Activated CD8-positive, alpha-beta T cell treated with anti-CD3 and anti-CD28 coated beads for 36 hours (primary cell): ENCODE measurements at regions not wholly inside any gene's neighbourhood (a gene's known extent, or its start where the extent isn't known, plus 50 kb on each side); places are given as distances from the start of the nearest gene placed in this dataset.
"Not testable (repeated sequence)": the region's sequence is repeated elsewhere in the genome, so short reads cannot be mapped to it uniquely, and the experiment has no call there.

Source experiments
- ATAC-seq: fragments of 200-7000 bp; cut with Tn5 transposase; one replicate; pipeline ENCODE4 v1.10.0; 2021; ENCODE audit warnings: mild to moderate bottlenecking, moderate library complexity
- CTCF ChIA-PET: fragments of 350-600 bp; sonication (Branson Sonifier 250); formaldehyde crosslinking; loops from one replicate; lab custom pipeline; 2021; ENCODE audit warnings: antibody characterized with exemption; lab: Charles Lee
- POLR2A ChIA-PET: fragments of 350-600 bp; sonication (Branson Sonifier 250); formaldehyde crosslinking; loops from one replicate; lab custom pipeline; 2021; ENCODE audit warnings: antibody characterized with exemption; lab: Charles Lee
- DNase-seq: peaks from one replicate; pipeline ENCODE4 v3.0.0-alpha.2; 2020
- H3K27ac Mint-ChIP-seq: one replicate; pipeline ENCODE4 v1.8.0; 2021; ENCODE audit warnings: mild to moderate bottlenecking, mixed read lengths
- H3K27me3 Mint-ChIP-seq: one replicate; pipeline ENCODE4 v1.8.0; 2021; ENCODE audit warnings: mixed read lengths
- H3K36me3 Mint-ChIP-seq: one replicate; pipeline ENCODE4 v1.8.0; 2021; ENCODE audit warnings: low read depth, mixed read lengths
- H3K4me1 Mint-ChIP-seq: one replicate; pipeline ENCODE4 v1.8.0; 2021; ENCODE audit warnings: low read depth, mixed read lengths
- H3K4me3 Mint-ChIP-seq: one replicate; pipeline ENCODE4 v1.8.0; 2021; ENCODE audit warnings: mild to moderate bottlenecking, moderate library complexity, mixed read lengths
- H3K9me3 Mint-ChIP-seq: one replicate; pipeline ENCODE4 v1.8.0; 2021; ENCODE audit warnings: mixed read lengths
- intact Hi-C: fragments of 100-400 bp; cut with micrococcal nuclease; formaldehyde crosslinking; loops from one replicate; pipeline ENCODE4 v1.10.0; 2022
- TF ChIP-seq, protein P1 (sequence below): fragments of 200-600 bp; IDR thresholded peaks from one replicate; pipeline ENCODE4 v1.8.0; 2022; ENCODE audit warnings: antibody characterized with exemption, mild to moderate bottlenecking

DNA sequence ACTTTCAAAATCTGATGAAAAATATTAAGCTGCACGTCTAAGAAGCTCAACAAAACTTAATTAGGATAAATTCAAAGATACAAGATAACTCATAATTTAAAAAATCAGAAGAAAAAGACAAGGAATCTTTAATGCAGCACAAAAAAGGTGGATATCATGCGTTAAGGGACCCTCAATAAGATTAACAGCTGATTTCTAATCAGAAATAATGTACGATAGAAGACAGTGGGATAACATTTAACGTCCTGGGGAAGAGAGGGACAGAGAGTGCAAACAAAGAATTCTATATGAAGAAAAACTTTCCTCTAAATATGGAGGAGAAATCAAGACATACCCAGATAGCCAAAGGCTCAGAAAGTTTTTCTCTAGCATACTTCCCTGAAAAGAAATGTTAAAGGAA lies 519.5 kb downstream of the PYDC2 start:
- POLR2A ChIA-PET, result no interaction called here
- Mint-ChIP-seq H3K36me3 (no peaks in the 10 kb centered on the region), H3K4me1 (no peaks in the 10 kb centered on the region), H3K9me3 (peaks cover 5% of the 10 kb centered on the region), H3K4me3 (no peak overlapping the region), H3K27ac (no peak overlapping the region), H3K27me3 (no peaks in the 10 kb centered on the region)
- DNase-seq, result no peak
- no peak for ATAC-seq
- TF ChIP-seq, protein P1, sequence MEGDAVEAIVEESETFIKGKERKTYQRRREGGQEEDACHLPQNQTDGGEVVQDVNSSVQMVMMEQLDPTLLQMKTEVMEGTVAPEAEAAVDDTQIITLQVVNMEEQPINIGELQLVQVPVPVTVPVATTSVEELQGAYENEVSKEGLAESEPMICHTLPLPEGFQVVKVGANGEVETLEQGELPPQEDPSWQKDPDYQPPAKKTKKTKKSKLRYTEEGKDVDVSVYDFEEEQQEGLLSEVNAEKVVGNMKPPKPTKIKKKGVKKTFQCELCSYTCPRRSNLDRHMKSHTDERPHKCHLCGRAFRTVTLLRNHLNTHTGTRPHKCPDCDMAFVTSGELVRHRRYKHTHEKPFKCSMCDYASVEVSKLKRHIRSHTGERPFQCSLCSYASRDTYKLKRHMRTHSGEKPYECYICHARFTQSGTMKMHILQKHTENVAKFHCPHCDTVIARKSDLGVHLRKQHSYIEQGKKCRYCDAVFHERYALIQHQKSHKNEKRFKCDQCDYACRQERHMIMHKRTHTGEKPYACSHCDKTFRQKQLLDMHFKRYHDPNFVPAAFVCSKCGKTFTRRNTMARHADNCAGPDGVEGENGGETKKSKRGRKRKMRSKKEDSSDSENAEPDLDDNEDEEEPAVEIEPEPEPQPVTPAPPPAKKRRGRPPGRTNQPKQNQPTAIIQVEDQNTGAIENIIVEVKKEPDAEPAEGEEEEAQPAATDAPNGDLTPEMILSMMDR, result no peak
- CTCF ChIA-PET, result no interaction called here
- intact Hi-C loops, result no loop called here

DNA sequence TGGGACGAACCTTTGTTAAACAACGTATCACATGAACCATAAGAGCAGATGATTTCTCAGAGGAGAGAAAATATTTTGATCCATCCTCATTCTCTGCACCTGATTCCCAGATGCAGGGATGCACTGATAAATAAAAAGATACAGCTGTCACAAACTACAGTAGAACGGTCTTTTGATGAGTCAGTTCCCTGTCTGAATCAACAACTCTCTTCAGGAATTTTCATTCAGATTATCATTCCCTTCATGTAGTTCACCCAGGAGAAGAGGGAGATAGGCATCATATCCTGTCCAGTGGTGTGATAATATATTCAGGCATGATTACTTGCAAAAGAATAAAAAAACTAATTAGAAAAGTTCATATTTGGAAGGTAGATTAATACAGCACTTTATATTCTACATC lies 521.5 kb downstream of the PYDC2 start:
- CTCF ChIA-PET, result no interaction called here
- intact Hi-C loops, result no loop called here
- no peak overlapping the region for H3K27ac Mint-ChIP-seq
- H3K4me3 Mint-ChIP-seq, result no peak overlapping the region
- POLR2A ChIA-PET, result no interaction called here
- H3K9me3 Mint-ChIP-seq, result peaks cover 7% of the 10 kb centered on the region
- H3K36me3 Mint-ChIP-seq, result no peaks in the 10 kb centered on the region
- DNase-seq, result no peak
- TF ChIP-seq, protein P1, result no peak
- H3K4me1 Mint-ChIP-seq, result no peaks in the 10 kb centered on the region
- no peaks in the 10 kb centered on the region for H3K27me3 Mint-ChIP-seq
- no peak for ATAC-seq

DNA sequence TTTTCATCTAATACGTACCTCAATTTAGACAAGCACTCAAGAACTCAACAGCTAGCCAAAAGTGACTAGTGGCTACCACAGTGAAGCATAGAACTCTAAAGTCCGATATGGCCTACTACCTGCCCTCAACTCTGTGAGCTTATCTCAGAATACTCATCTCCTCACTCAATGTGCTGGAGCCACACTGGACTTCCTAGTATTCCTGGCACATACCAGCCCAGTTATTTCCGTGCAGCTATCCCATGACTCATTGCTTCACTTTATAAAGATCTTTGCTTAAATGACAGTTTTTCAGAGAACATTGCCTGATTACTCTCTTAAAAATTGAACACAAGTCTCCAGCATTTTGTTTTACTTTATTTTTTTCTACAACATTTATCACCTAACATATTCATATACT lies 524.7 kb downstream of the PYDC2 start:
- intact Hi-C loops, result no loop called here
- no peaks in the 10 kb centered on the region for H3K4me1 Mint-ChIP-seq
- ChIA-PET POLR2A (no interaction called here), CTCF (no interaction called here)
- H3K9me3 Mint-ChIP-seq, result peaks cover 7% of the 10 kb centered on the region
- ATAC-seq, result no peak
- DNase-seq, result no peak
- H3K27me3 Mint-ChIP-seq, result no peaks in the 10 kb centered on the region
- H3K4me3 Mint-ChIP-seq, result no peak overlapping the region
- H3K27ac Mint-ChIP-seq, result no peak overlapping the region
- H3K36me3 Mint-ChIP-seq, result no peaks in the 10 kb centered on the region
- TF ChIP-seq, protein P1, result no peak

DNA sequence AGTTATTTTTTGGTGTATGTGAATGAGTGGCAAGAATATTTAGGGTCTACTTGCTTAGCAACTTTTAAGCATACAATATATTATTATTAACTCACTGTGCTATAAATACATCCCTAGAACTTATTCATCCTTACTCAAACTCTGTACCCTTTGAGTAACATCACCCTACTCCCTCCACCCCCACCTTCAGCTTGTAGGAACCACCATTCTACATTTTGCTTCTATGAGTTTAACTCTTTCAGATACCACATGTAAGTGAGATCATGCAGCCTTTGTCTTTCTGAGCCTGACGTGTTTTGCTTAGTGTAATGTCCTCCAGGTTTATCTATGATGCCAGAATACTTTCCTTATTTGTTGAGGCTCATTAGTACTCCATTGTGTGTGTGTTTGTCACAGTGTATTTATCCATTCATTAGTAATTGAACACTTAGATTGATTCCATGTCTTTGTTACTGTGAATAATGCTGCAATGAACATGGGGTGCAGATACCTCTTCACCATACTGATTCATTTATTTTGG lies 526.9 kb downstream of the PYDC2 start:
- TF ChIP-seq, protein P1, result no peak
- Mint-ChIP-seq H3K27me3 (no peaks in the 10 kb centered on the region), H3K27ac (no peak overlapping the region), H3K4me1 (no peaks in the 10 kb centered on the region), H3K36me3 (no peaks in the 10 kb centered on the region), H3K4me3 (no peak overlapping the region), H3K9me3 (peaks cover 13% of the 10 kb centered on the region)
- ATAC-seq (no peak), DNase-seq (no peak)
- intact Hi-C loops, result no loop called here
- POLR2A ChIA-PET, result no interaction called here
- CTCF ChIA-PET, result no interaction called here

DNA sequence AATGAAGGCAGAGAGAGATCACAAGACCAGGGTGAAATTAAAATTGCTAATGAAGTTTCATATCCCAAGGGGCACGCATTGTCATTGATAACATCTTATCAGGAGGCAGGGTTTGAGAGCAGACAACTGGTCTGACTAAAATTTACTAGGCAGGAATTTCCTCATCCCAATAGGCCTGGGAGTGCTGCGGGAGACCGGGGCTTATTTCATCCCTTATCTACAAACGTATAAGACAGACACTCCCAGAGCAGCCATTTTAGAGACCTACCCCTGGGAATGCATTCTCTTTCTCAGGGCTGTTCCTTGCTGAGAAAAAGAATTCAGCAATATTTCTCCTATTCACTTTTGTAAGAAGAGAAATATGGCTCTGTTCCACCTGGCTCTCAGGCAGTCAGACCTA lies 533.0 kb downstream of the PYDC2 start:
- DNase-seq, POLR2A ChIA-PET: not testable (repeated sequence)

DNA sequence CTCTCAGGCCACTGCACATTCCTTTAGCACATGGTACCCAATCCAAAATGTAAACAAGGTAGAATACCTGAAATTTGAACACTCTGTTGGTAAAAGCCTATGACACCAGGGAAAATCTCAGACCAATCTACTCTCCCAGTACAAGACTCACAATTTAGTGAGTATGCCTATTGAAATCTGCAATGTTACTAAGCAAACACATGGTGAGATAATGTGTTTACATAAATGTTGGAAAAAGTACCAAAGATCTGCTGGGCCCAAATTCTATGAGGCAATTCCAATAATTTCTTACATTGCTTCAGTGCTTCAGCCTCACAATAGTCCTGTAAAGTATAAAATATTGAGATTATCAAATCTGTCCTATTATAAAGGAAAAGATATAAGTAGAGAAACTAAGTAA lies 536.1 kb downstream of the PYDC2 start:
- Mint-ChIP-seq H3K4me1 (no peaks in the 10 kb centered on the region), H3K4me3 (no peak overlapping the region), H3K9me3 (peaks cover 26% of the 10 kb centered on the region), H3K36me3 (no peaks in the 10 kb centered on the region), H3K27me3 (no peaks in the 10 kb centered on the region), H3K27ac (no peak overlapping the region)
- CTCF ChIA-PET, result interaction anchor here (1.3 kb wide), 1 partner anchor 12 kb away, joined by 3 read pairs; no protein-coding TSS in a partner anchor
- no peak for ATAC-seq
- intact Hi-C loops, result no loop called here
- DNase-seq, result no peak
- POLR2A ChIA-PET, result no interaction called here
- TF ChIP-seq, protein P1, result no peak

More for the DNA sequence above, 533.0 kb downstream of the PYDC2 start:
- H3K4me1 Mint-ChIP-seq, H3K27ac Mint-ChIP-seq, CTCF ChIA-PET, H3K27me3 Mint-ChIP-seq, H3K4me3 Mint-ChIP-seq, ATAC-seq, H3K36me3 Mint-ChIP-seq, intact Hi-C loops: not testable (repeated sequence)
- H3K9me3 Mint-ChIP-seq, result peaks cover 26% of the 10 kb centered on the region
